ENCODE measurements at regions not wholly inside any gene's neighbourhood (a gene's known extent, or its start where the extent isn't known, plus 50 kb on each side); places are given as distances from the start of the nearest gene placed in this dataset.

GRCh38 chr1:36665478-36666080 is 182.9 kb upstream of the CSF3R start:
- TF ChIP-seq, protein P1, sequence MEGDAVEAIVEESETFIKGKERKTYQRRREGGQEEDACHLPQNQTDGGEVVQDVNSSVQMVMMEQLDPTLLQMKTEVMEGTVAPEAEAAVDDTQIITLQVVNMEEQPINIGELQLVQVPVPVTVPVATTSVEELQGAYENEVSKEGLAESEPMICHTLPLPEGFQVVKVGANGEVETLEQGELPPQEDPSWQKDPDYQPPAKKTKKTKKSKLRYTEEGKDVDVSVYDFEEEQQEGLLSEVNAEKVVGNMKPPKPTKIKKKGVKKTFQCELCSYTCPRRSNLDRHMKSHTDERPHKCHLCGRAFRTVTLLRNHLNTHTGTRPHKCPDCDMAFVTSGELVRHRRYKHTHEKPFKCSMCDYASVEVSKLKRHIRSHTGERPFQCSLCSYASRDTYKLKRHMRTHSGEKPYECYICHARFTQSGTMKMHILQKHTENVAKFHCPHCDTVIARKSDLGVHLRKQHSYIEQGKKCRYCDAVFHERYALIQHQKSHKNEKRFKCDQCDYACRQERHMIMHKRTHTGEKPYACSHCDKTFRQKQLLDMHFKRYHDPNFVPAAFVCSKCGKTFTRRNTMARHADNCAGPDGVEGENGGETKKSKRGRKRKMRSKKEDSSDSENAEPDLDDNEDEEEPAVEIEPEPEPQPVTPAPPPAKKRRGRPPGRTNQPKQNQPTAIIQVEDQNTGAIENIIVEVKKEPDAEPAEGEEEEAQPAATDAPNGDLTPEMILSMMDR (IDR thresholded peaks at IDR 0.05), result no peak
- no peak for TF ChIP-seq POLR2AphosphoS5 (IDR thresholded peaks at IDR 0.05)
- no peak for TF ChIP-seq POLR2A (IDR thresholded peaks at IDR 0.05)
- no peak for TF ChIP-seq EP300 (IDR thresholded peaks at IDR 0.05; ENCODE audit: low read depth)

Data from transverse colon (tissue), 4 donors.